GM18502 (cell line): ENCODE measurements at regions not wholly inside any gene's neighbourhood (a gene's known extent, or its start where the extent isn't known, plus 50 kb on each side); places are given as distances from the start of the nearest gene placed in this dataset.
A peak's percentile ranks its signal among the peaks of the same experiment; 100 is the strongest.

Experiments
- ATAC-seq: cut with Tn5 transposase; IDR thresholded peaks from one replicate; pipeline ENCODE4 v1.9.1; 2021; ENCODE audit warnings: mild to moderate bottlenecking; ENCODE audit not compliant: unreplicated experiment, poor library complexity

DNA sequence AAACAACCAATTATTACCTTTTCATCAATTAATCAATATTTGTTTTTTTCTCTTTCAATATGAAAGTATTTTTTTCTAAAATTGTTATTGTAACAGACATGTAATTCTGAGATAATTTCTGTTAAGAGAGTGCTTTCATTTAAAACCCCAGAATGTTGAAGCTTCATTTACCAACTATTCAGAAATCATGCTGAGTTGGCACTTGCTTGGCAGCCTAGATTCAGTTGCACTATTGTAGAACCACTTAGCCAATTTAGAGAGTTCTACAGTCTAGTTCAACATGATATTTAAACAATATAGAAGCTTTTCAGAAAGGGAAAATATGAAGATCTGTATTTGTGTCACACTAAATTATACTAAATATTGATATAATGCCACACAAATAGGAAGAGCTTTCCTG, 56.1 kb upstream of the NKAIN2 start:
- no peak for ATAC-seq

DNA sequence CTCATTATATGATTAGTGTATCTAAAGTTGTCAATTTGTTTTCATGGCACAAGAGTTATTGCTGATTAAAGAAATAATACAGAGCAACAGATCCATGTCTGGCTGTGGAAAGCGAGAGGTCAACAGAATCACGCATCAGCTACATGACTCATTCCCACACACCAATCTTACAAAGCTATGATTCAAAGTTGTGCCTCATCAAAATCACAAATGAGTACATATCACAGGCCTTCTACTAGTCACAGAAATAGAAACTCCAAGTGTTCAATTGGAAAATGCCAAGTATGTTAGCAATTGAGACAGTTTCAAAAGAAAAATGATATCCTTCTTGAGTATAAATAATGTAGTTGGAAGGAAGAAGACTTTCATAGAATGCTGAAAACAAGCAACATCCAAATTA, 57.8 kb upstream of the NKAIN2 start:
- ATAC-seq: no peak

DNA sequence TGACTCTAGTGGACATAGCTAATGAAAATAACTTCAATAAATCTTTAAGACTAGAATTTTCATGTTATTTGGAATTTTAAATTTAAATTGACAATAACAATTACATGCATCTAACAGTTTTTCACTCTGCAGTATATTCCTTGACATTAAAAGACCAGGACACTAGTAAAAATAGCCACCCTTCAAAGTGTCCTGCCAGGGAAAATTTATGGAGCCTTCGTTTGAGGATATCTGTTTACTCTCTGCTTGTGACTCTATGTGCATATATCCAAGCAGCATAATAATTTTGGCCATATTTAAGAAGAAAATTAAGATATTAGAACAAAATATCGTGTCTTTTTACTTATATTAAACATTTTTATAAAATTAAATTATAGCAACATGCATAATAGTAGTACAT, 58.8 kb upstream of the NKAIN2 start:
- ATAC-seq: no peak

DNA sequence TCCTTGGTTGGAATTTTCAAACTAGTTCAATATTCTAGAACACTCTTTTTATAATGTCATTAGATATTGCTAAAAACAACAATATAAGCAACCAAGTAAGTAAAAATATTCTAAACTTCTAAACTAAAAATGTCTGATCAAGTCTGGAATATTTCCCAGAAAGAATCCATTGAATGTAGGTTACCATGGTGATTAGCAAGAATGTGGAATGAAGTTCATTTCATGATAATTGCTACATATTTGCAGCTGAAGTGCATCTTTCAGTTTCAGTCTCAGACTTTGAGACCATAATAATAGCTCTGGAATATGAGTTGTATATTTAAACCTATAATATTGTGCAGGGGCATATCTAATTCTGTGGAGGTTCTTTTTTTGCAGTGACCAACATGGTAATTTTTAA, 61.0 kb upstream of the NKAIN2 start:
- no peak for ATAC-seq

DNA sequence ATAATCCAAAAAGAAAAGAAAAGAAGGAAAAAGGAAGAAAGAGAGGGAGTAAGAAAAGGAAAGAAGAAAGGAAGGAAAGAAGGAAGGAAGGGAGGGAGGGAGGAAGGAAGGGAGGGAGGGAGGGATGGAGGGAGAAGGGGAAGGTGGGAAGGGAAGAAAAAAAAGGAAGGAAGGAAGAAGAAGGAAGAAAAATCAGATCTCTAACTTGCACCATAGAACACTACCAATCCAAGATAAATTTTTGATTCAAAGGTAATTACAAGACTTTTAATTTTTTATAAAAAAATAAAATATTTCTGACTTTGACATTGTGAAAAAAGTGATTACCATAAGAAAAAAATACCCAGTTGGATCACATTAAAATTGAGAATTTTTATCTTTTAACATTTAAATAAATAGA, 70.5 kb upstream of the NKAIN2 start:
- no peak for ATAC-seq

DNA sequence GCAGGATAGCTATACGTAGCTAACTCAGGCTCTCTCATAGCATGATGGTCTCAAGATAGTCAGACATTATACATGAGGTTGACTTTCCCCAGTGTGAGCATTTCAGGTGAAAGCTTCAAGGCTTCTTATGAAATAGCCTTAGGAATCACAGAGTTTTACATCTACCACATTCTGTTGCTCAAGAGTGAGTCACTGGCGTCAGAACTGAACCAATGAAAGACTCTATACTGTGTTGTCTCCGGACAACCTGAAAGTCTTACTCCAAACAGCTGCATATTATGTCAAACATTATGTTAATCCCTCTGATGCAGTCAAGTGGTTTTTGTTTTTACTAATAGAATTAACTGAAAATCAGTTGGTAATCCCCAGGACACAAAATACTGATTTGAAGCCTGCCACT, 79.8 kb upstream of the TRDN start:
- no peak for ATAC-seq

DNA sequence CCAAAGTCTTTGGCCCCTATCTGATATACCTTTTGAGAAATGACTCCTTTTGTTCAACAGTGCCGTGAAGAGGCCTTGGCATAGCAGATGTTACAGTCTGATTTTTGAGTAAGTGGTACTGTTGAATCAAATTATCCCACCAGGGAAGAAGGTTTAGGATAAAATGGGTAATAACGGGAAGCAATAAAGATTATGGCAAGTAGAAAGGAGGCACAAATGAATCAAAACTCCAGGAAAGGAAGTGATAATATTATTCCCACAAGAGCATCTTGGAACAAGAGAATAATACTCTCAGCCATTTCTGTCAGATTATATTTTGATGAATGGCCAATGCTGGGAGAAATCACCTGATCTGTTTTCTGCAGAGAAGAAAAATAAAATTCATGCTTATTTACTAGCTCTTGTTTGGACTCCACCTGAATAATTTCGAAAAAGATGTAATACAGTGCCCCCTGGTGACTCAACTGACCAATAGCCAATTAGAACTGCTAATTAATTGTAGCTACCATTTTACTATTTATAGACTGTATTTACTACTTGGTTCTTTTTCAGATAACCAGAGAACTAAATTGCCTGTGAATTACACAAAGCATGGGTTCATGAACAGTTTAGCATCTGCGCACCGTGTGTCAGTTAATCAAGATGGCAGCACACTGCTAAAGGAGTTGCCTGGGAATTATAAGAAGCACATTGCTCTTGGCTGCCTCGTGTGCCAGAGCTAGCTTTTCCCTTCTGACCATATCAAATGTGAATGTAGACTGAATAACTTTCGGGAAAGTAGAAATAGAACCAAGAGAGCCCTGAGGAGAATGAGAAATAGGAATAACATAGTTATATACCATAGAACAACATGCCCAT, 78.5 kb upstream of the TRDN start:
- peak; percentile 82 for ATAC-seq

DNA sequence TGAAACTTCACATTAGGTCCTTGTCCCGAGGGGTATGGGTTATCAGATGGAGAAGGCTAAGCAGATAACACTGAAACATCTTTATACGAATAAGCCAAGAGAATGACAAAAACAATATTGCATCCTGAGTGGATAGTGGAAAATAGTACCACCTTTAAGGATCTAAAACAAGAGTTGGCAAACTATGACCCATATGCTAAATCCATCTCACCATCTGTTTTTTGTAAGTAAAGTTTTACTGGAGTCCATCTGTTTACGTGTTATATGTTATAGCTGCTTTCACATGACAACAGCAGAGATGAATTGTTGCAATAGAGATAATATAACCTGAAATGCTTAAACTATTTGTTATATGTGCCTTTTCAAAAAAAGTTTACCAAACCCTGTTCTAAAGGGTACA, 76.1 kb upstream of the TRDN start:
- ATAC-seq: no peak

DNA sequence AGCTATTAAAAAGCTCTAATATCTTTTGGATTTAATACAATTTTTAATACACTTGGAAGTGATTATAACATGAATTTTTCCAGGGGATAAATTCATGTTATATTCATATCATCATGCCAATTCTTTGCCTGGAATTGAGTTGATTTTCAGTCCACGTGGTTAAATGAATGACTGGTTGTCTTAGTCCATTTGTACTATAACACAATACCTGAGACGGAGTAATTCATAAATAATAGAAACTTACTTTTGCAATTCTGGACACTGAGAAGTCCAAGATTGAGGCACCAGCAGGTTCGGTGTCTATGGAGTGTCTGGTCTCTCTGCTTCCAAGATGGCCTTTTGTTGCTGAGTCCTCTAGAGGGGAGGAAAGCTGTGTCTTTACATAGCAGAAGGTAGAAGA, 66.2 kb upstream of the TRDN start:
- ATAC-seq: no peak

DNA sequence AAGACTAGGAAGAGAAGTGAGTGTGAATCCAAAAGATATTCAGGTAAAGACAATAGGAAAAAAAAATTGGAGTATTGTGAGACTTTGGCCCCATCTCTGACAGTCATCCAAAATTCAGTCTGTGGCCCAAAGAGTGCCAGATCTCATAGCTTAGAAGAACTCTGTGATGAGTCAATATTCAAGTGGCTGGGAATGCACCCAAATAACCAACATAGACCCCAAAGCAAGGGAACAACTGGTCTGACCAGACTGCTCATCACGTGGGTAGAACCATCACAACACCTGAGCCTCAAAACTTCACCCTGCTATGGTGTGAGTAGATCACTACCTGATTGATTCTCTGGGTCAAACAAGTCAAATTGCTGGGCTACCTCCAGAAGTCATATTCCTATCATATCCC, 51.1 kb upstream of the TRDN start:
- no peak for ATAC-seq
